ENCODE measurements at regions not wholly inside any gene's neighbourhood (a gene's known extent, or its start where the extent isn't known, plus 50 kb on each side); places are given as distances from the start of the nearest gene placed in this dataset.

DNA sequence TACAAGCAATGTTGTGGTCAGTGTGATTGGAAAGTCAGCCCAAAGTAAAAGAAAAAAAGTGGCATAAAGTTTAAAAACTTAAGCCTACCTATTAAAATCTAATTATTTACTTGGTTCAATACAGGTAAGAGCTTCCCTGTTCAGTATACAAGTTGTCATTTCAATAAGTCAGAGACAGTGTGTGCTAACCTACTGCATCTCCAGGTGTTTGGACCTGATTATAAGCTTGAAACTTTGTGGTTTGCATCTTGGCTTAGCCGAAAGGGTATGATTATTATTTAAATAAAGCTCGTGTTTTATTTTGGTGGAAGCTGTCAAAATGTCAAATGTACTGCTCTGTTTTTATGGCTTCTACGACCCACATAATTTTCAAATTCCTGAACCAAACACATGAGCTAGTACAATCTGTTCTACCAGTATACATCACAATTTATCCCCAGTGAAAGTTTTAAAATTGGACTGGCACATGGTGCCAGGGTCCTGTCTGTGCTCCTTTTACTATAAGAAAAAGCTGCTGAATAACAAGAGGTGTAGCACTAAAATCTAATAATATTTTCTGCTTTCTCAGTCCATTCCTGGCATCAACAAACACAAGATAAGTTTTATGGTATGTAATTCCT lies 103.9 kb upstream of the ANO3 start:
- no peak for TF ChIP-seq CTCF (IDR thresholded peaks at IDR 0.05)
- TF ChIP-seq POLR2A (IDR thresholded peaks at IDR 0.05): no peak
